ENCODE measurements at regions not wholly inside any gene's neighbourhood (a gene's known extent, or its start where the extent isn't known, plus 50 kb on each side); places are given as distances from the start of the nearest gene placed in this dataset.

GRCh38 chr1:55313903-55314302, 98.7 kb upstream of the USP24 start:
- H3K27ac ChIP-seq = no peak overlapping the region
- TF ChIP-seq ZFX (IDR thresholded peaks at IDR 0.05; ENCODE audit: borderline replicate concordance) (no peak), CTCF (IDR thresholded peaks at IDR 0.05) (no peak)

GRCh38 chr1:55311979-55312378, 96.8 kb upstream of the USP24 start:
- TF ChIP-seq ZFX (IDR thresholded peaks at IDR 0.05; ENCODE audit: borderline replicate concordance) (no peak), CTCF (IDR thresholded peaks at IDR 0.05) (no peak)
- no peak overlapping the region for H3K27ac ChIP-seq

- TF ChIP-seq ZFX (IDR thresholded peaks at IDR 0.05; ENCODE audit: borderline replicate concordance) (no peak), CTCF (IDR thresholded peaks at IDR 0.05) (no peak)
- H3K27ac ChIP-seq = no peak overlapping the region
These were observed 96.0 kb upstream of the USP24 start for GRCh38 chr1:55311057-55311641.

- H3K27ac ChIP-seq = no peak overlapping the region
- TF ChIP-seq CTCF (IDR thresholded peaks at IDR 0.05) (no peak), ZFX (IDR thresholded peaks at IDR 0.05; ENCODE audit: borderline replicate concordance) (no peak)
These were observed 95.4 kb upstream of the USP24 start for GRCh38 chr1:55310505-55310971.

- TF ChIP-seq CTCF (IDR thresholded peaks at IDR 0.05) (no peak), ZFX (IDR thresholded peaks at IDR 0.05; ENCODE audit: borderline replicate concordance) (no peak)
- no peak overlapping the region for H3K27ac ChIP-seq
These were observed 94.8 kb upstream of the USP24 start for GRCh38 chr1:55309786-55310504.

- H3K27ac ChIP-seq = no peak overlapping the region
- TF ChIP-seq ZFX (IDR thresholded peaks at IDR 0.05; ENCODE audit: borderline replicate concordance) (no peak), CTCF (IDR thresholded peaks at IDR 0.05) (no peak)
These were observed 93.9 kb upstream of the USP24 start for GRCh38 chr1:55309053-55309452.

- H3K27ac ChIP-seq = no peak overlapping the region
- TF ChIP-seq CTCF (IDR thresholded peaks at IDR 0.05) (no peak), ZFX (IDR thresholded peaks at IDR 0.05; ENCODE audit: borderline replicate concordance) (no peak)
These were observed 90.6 kb upstream of the USP24 start for GRCh38 chr1:55305735-55306134.

Measured in 22Rv1 (cell line).